H1 (cell line): ENCODE measurements at regions not wholly inside any gene's neighbourhood (a gene's known extent, or its start where the extent isn't known, plus 50 kb on each side); places are given as distances from the start of the nearest gene placed in this dataset.

Source experiments
- CHD7 ChIP-seq: fragments of 300-600 bp; sonication (generic); IDR thresholded peaks from 2 replicates; pipeline ENCODE4 v1.7.1; 2012; ENCODE audit warnings: low read length, moderate library complexity, mild to moderate bottlenecking, inconsistent platforms; ENCODE audit not compliant: insufficient replicate concordance
- CTBP2 ChIP-seq: IDR thresholded peaks from 2 replicates; pipeline ENCODE4 v1.7.0; 2011; ENCODE audit warnings: borderline replicate concordance, mild to moderate bottlenecking, moderate library complexity, mixed read lengths, low read length; ENCODE audit not compliant: insufficient read depth, insufficient read length
- KDM5A ChIP-seq: fragments of 200-600 bp; IDR thresholded peaks from 2 replicates; pipeline ENCODE4 v1.7.1; 2012; ENCODE audit warnings: mild to moderate bottlenecking, low read length, inconsistent platforms, mixed read lengths
- NANOG ChIP-seq: IDR thresholded peaks from 2 replicates; pipeline ENCODE4 v1.6.1; 2011; ENCODE audit warnings: low read length, low read depth, mild to moderate bottlenecking, inconsistent platforms; ENCODE audit not compliant: insufficient read depth, poor library complexity, severe bottlenecking

GRCh38 chr6:164378330-164378729 lies 931.1 kb downstream of the C6orf118 start (continued):
- no peak for TF ChIP-seq CHD7
- no peak for TF ChIP-seq CTBP2
- no peak for TF ChIP-seq NANOG
- TF ChIP-seq KDM5A, result no peak
